ENCODE measurements at regions not wholly inside any gene's neighbourhood (a gene's known extent, or its start where the extent isn't known, plus 50 kb on each side); places are given as distances from the start of the nearest gene placed in this dataset.

DNA sequence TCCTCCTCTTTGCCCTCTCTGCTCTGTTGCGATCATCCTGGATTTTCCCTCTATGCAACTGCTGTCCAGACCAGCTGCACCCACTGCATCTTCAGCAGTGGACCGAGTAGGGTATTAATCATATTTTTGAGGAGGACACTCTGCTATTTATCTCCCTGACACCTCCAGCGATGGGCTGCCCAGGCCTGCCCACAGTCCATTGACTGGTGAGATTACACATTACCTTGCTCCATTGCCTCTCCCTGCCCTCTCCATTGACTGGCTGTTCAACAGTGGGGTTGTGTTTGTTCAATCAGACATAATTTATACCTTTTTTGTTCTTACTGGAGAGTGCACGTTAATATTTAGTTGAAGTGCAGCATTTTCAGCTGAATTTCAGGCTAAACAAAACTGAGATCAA is 559.3 kb upstream of the ARRDC4 start:
- no peaks in the 10 kb centered on the region for H3K9me1 ChIP-seq (ENCODE audit: insufficient read depth, low read length)
- peaks cover 9% of the 10 kb centered on the region for H3K9me3 ChIP-seq (ENCODE audit: control insufficient read depth, insufficient read depth, low read length)
- no peak overlapping the region for H3K27ac ChIP-seq (ENCODE audit: insufficient read depth, low read length)
- no peaks in the 10 kb centered on the region for H4K20me1 ChIP-seq (ENCODE audit: insufficient read depth, low read length)
- intact Hi-C loops (cut with micrococcal nuclease): no loop called here
- no peaks in the 10 kb centered on the region for H3K27me3 ChIP-seq (ENCODE audit: control insufficient read depth, insufficient read depth, low read length)
- H2AFZ ChIP-seq (replicated peaks; ENCODE audit: low read length, poor library complexity): no peak overlapping the region
- in situ Hi-C loops (cut with MboI; ENCODE audit: low sequenced_read_pairs): no loop called here
- H2AK5ac ChIP-seq (ENCODE audit: low read depth, low read length): no peak overlapping the region
- no peak overlapping the region for H4K5ac ChIP-seq (ENCODE audit: low read depth, low read length)
- H4K8ac ChIP-seq (ENCODE audit: low read depth in 2 of 2, low read length in 2 of 2): no peak overlapping the region
- no peaks in the 10 kb centered on the region for H3K36me3 ChIP-seq (ENCODE audit: control insufficient read depth, insufficient read depth, low read length)
- H2BK20ac ChIP-seq (ENCODE audit: low read depth, low read length): no peak overlapping the region
- H2AK9ac ChIP-seq (replicated peaks; ENCODE audit: low read depth, low read length, poor library complexity): no peak overlapping the region
- H3K4me1 ChIP-seq (ENCODE audit: control insufficient read depth, insufficient read depth, low read length): no peaks in the 10 kb centered on the region
- H2BK120ac ChIP-seq (ENCODE audit: low read depth, low read length): no peak overlapping the region
- POLR2A ChIA-PET (ENCODE audit: unreplicated experiment): no interaction called here
- no peak overlapping the region for H3K56ac ChIP-seq (ENCODE audit: extremely low read depth, insufficient read depth, low read length)
- no peak for ATAC-seq (ENCODE audit: low read depth)
- no peak overlapping the region for H4K91ac ChIP-seq (ENCODE audit: insufficient read depth, low read depth, low read length)
- no peak overlapping the region for H2BK5ac ChIP-seq (ENCODE audit: low read depth, low read length, poor library complexity, severe bottlenecking)
- H3K4me3 ChIP-seq (ENCODE audit: insufficient read depth, low read depth, low read length): no peak overlapping the region
- no peak overlapping the region for H3K18ac ChIP-seq (ENCODE audit: low read depth, low read length)
- BruUV-seq (replicated peaks): no TSS peak
- H3K79me1 ChIP-seq (ENCODE audit: low read depth in 1 of 2, low read length in 2 of 2): no peaks in the 10 kb centered on the region
- dilution Hi-C loops (cut with HindIII; ENCODE audit: low sequenced_read_pairs, unreplicated experiment): no loop called here
- no peak overlapping the region for H3K14ac ChIP-seq (replicated peaks; ENCODE audit: low read depth, low read length)
- no peak overlapping the region for H3K23ac ChIP-seq (ENCODE audit: low read depth, low read length)
- CTCF ChIA-PET: no interaction called here
- DNase-seq: no peak
- H3K4ac ChIP-seq (ENCODE audit: low read depth, low read length): no peak overlapping the region
- no CpG with 5 or more reads among the region's 4 CpGs for WGBS, 2 experiments (ENCODE audit: extremely low coverage in 2 of 2, insufficient read length in 1 of 2)
- TF ChIP-seq MAZ (IDR thresholded peaks at IDR 0.05; ENCODE audit: borderline replicate concordance, low read depth, low read length): no peak
- TF ChIP-seq RCOR1 (IDR thresholded peaks at IDR 0.05; ENCODE audit: insufficient replicate concordance, low read length): no peak
- TF ChIP-seq CEBPB (IDR thresholded peaks at IDR 0.05; ENCODE audit: low read depth, low read length): no peak
- no peak for TF ChIP-seq RFX5 (IDR thresholded peaks at IDR 0.05; ENCODE audit: low read depth, low read length)
- no peak for TF ChIP-seq SMC3 (IDR thresholded peaks at IDR 0.05; ENCODE audit: low read depth, low read length)
- no peak for TF ChIP-seq NFE2L2 (IDR thresholded peaks at IDR 0.05; ENCODE audit: low read depth, low read length)
- TF ChIP-seq CHD1 (IDR thresholded peaks at IDR 0.05; ENCODE audit: low read depth, low read length): no peak
- TF ChIP-seq FOS (IDR thresholded peaks at IDR 0.05; ENCODE audit: low read depth, low read length): no peak
- no peak for TF ChIP-seq RAD21 (IDR thresholded peaks at IDR 0.05; ENCODE audit: low read length)
- TF ChIP-seq, protein P1, sequence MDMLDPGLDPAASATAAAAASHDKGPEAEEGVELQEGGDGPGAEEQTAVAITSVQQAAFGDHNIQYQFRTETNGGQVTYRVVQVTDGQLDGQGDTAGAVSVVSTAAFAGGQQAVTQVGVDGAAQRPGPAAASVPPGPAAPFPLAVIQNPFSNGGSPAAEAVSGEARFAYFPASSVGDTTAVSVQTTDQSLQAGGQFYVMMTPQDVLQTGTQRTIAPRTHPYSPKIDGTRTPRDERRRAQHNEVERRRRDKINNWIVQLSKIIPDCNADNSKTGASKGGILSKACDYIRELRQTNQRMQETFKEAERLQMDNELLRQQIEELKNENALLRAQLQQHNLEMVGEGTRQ (IDR thresholded peaks at IDR 0.05; ENCODE audit: low read depth, low read length): no peak
- no peak overlapping the region for H3K9ac ChIP-seq (ENCODE audit: low read depth, low read length)
- H2BK15ac ChIP-seq (ENCODE audit: low read depth, low read length): no peak overlapping the region
- no peak overlapping the region for H3K4me2 ChIP-seq (ENCODE audit: low read depth, low read length)

Measured in IMR-90 (cell line).